ENCODE measurements at regions not wholly inside any gene's neighbourhood (a gene's known extent, or its start where the extent isn't known, plus 50 kb on each side); places are given as distances from the start of the nearest gene placed in this dataset.
"Not testable (repeated sequence)": the region's sequence is repeated elsewhere in the genome, so short reads cannot be mapped to it uniquely, and the experiment has no call there.

DNA sequence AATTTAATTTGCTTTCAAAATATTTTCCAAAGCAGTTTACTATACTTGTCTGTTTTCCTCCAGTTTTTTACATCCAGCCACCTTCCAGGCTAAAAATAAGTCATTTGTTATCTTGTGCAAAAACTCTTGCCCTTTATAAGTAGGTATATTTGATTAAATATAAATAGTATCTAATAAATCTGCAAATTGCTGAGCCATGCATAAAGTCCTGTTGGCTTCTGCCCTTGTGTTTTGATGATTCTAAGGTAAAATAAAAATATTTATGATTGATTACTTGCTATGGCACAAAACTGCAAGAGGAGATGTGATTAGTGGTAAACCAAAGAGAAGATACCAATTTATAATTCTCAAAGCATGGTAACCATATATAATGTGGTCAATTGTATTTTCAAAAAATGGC is 1026.7 kb downstream of the EPHA3 start:
- DNase-seq (ENCODE audit: extremely low read depth, low read depth), result no peak
- TF ChIP-seq, protein P1, sequence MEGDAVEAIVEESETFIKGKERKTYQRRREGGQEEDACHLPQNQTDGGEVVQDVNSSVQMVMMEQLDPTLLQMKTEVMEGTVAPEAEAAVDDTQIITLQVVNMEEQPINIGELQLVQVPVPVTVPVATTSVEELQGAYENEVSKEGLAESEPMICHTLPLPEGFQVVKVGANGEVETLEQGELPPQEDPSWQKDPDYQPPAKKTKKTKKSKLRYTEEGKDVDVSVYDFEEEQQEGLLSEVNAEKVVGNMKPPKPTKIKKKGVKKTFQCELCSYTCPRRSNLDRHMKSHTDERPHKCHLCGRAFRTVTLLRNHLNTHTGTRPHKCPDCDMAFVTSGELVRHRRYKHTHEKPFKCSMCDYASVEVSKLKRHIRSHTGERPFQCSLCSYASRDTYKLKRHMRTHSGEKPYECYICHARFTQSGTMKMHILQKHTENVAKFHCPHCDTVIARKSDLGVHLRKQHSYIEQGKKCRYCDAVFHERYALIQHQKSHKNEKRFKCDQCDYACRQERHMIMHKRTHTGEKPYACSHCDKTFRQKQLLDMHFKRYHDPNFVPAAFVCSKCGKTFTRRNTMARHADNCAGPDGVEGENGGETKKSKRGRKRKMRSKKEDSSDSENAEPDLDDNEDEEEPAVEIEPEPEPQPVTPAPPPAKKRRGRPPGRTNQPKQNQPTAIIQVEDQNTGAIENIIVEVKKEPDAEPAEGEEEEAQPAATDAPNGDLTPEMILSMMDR (IDR thresholded peaks at IDR 0.05; ENCODE audit: low read depth, low read length, missing control alignments), result no peak

DNA sequence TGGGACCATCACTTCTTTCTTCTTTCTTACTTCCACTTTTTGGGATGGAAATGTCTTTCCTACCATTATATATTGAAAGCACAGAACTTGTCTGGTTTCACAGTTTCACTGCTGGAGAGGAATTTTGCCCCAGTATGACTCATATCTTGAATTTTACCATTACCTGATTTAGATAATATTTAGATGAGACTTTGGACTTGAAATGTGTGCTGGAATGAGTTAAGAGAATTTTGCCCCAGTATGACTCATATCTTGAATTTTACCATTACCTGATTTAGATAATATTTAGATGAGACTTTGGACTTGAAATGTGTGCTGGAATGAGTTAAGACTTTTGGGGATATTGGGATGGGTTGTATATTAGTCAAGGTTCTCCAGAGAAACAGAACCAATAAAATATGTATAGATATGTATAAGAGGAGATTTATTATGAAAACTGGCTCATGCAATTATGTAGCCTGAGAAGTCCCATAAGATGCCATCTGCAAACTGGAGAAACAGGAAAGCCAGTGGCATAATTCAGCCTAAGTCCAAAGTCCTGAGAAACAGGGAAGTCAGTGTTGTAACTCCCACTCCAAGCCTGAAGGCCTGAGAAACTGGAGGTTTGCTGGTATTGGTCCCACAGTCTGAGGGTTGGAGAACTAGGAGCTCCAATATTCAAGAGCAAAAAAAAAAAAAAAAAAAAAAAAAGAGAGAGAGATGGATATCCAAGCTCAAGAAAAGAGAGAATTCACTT is 1029.2 kb downstream of the EPHA3 start:
- TF ChIP-seq, protein P1 (IDR thresholded peaks at IDR 0.05; ENCODE audit: low read depth, low read length, missing control alignments), result no peak
- no peak overlapping the region for H3K4me3 ChIP-seq (replicated peaks; ENCODE audit: low read depth, low read length)
- no peak for DNase-seq (ENCODE audit: extremely low read depth, low read depth)

More for the DNA sequence above, 1026.7 kb downstream of the EPHA3 start:
- H3K4me3 ChIP-seq (replicated peaks; ENCODE audit: low read depth, low read length), result no peak overlapping the region

DNA sequence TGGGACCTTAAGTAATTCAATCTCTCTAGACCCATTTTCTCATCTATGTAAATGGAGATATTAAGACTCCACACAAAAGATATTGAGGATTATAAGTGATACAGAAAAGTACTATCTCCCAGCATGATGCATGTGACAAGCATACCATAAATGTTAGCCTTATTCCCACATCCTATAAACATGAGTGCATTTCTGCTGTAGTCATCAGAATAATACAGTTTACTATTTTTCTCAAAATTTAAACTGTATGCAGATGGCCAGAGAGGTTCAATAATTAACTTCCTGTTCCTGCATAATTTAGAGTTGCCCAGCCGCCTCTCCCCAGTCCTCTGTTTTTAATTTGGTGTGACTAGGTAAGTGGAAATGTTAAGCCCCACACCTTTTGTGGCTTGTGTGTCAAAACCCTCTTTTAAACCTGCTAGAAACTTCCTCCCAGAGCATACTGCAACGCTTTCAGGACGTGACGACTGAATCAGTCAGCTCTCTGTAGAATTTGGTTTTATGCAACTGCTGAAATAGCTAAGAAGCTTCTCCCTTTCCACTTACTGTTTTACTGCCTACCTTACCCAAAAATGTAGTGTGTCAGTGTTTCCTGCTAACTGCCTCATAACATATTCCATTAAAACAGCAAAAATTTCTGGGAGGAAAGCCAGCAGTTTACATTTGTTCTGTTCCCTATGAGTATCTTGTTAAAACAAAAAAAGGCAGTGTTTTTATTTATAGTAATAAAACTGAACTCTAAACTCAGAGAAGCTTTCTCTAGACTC is 1037.9 kb downstream of the EPHA3 start:
- H3K4me3 ChIP-seq (replicated peaks; ENCODE audit: low read depth, low read length), result no peak overlapping the region
- DNase-seq (ENCODE audit: extremely low read depth, low read depth), result no peak
- TF ChIP-seq, protein P1 (IDR thresholded peaks at IDR 0.05; ENCODE audit: low read depth, low read length, missing control alignments), result no peak

DNA sequence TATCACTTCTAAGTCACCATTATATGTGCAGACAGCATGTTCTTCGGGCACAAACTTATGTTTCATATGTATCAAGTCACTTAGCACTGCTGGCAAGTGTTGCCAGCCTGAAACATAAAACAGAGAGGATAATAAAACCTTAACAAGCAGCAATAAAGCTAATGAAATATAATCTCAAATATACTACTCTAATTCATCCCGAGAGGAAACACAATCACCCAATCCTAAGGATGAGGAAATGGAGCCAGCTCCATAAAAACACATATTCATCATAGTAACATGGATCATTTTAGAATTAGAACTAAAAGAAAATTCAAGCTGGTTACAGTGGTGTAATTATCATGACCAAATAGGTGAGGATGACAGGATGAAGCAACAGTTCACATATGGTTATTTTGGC is 1072.7 kb downstream of the EPHA3 start:
- TF ChIP-seq, protein P1 (IDR thresholded peaks at IDR 0.05; ENCODE audit: low read depth, low read length, missing control alignments), result no peak
- H3K4me3 ChIP-seq (replicated peaks; ENCODE audit: low read depth, low read length), result no peak overlapping the region
- DNase-seq (ENCODE audit: extremely low read depth, low read depth), result no peak

DNA sequence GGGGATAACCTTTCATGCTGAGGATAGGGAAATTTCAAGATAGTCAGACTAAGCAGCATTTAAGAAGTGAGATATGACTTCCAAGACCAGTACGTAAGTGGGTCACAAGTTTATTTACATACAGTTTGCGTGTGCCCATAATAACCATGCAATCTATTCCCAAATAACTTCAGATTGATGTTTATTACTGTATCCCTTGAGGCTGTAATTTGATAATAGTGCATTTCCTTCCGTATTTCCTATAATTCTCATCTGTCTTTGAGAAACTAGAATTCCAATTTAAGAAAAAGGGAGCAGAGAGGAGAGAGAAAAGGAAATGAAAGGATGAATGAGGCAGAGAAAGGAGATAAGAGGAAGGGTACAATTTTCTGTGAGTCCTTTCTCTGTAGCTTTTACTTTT is 1073.1 kb downstream of the EPHA3 start:
- TF ChIP-seq, protein P1 (IDR thresholded peaks at IDR 0.05; ENCODE audit: low read depth, low read length, missing control alignments), result no peak
- DNase-seq (ENCODE audit: extremely low read depth, low read depth), result no peak
- H3K4me3 ChIP-seq (replicated peaks; ENCODE audit: low read depth, low read length), result no peak overlapping the region

DNA sequence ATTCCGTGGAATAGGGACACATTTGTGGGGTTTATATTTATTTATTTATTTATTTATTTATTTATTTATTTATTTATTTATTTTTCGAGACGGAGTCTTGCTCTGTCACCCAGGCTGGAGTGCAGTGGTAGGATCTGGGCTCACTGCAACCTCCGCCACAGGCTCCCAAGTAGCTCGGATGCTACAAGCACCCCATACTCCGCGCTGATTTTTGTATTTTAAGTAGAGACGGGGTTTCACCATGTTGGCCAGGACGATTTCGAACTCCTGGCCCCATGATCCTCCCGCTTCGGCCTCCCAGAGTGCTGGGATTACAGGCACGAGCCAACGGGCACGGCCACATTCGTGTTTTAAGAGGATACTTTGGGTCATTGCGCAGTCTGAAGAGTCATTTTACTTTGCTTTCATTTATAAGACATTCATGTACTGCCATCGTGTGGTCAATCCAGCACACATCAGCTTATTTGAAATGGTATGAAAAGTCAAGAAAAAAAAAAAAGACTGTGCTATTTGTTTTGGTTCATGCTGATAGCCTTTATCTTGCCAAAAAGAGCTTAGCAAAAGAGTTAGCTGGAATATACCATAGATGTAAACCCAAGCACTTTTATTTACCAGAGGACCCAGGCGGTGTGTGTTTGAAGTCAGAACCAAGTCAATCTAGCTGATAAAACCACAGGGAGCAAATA is 1075.0 kb downstream of the EPHA3 start:
- TF ChIP-seq, protein P1 (IDR thresholded peaks at IDR 0.05; ENCODE audit: low read depth, low read length, missing control alignments), result peak; percentile 28
- peak; percentile 0 for DNase-seq (ENCODE audit: extremely low read depth, low read depth)
- not testable (repeated sequence) for H3K4me3 ChIP-seq (replicated peaks; ENCODE audit: low read depth, low read length)
